Panc1 (cell line): ENCODE measurements at regions not wholly inside any gene's neighbourhood (a gene's known extent, or its start where the extent isn't known, plus 50 kb on each side); places are given as distances from the start of the nearest gene placed in this dataset.

Experiments used
- CTCF ChIP-seq: fragments of 450-650 bp; IDR thresholded peaks from 2 replicates; pipeline ENCODE4 v1.5.1; 2017; ENCODE audit warnings: mild to moderate bottlenecking
- POLR2AphosphoS5 ChIP-seq: IDR thresholded peaks from 2 replicates; pipeline ENCODE4 v1.6.1; 2012; ENCODE audit warnings: mild to moderate bottlenecking, low read depth, low read length, moderate library complexity
- TCF7L2 ChIP-seq: IDR thresholded peaks from 2 replicates; pipeline ENCODE4 v1.6.1; 2011; ENCODE audit warnings: mild to moderate bottlenecking, low read depth, low read length, inconsistent platforms

DNA sequence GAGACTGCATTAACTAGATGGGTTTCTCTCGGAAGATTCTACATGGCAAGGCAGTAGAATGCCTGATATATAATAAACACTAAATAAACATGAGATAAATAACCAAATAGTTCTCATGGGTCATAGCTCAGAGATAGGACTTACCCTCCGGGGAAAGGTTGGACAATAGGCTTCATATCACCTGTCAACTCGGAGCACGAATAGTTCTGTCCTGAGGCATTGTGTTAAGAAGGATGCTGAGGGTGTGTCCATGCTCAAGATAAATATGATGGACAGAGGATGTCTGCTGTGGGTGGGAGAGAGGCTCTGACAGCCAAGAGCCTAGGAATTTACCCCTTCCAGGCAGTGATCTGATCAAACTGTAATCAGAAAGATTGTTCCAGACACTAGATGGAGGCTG, 474.0 kb downstream of the MIAT start:
- TF ChIP-seq CTCF, result no peak
- TF ChIP-seq POLR2AphosphoS5, result no peak
- TF ChIP-seq TCF7L2, result no peak
